HG02623 (cell line): ENCODE measurements at regions not wholly inside any gene's neighbourhood (a gene's known extent, or its start where the extent isn't known, plus 50 kb on each side); places are given as distances from the start of the nearest gene placed in this dataset.

ENCODE experiments used
- ATAC-seq: cut with Tn5 transposase; IDR thresholded peaks from one replicate; pipeline ENCODE4 v1.9.1; 2021; ENCODE audit warnings: moderate library complexity; ENCODE audit not compliant: unreplicated experiment

DNA sequence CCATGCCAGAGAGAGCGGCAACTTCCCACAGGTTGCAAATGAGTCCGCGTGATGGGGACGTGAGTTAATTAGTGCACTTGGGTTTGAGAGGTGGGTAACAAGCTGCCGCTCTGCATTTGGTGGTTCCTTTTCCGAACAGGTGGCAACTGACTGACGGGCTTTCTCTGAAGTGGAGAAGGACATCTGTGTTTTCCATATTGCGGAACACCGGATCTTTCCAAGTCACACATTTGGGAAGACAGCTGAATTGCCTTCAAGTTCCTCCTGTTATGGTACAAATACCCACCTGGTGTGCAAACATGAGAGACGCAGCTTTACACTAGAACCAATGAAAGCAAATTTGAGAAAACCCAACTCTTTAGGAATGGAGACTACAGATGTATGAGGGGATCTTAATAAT, 451.3 kb upstream of the ZFHX3 start:
- ATAC-seq: no peak

DNA sequence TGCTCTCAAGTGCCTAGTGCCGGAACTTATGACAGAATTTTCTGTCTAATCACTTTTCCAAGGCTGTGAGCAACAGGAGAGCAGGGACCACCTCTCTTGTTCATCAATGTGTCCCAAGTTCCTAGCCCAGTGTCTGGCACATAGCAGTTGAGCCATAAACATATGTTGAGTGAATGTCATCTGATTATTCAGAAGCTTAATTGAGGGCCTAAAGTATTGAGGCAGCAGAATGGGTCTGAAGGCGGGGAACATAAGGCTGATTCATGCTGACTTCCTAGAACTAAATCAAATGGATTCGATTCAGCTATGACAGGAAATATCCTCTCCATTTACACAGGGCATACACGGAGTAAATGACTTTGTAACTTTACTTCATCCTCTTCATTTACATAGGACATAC, 438.0 kb upstream of the ZFHX3 start:
- no peak for ATAC-seq

- ATAC-seq: no peak
Observed at GRCh38 chr16:73483934-73484711, 436.2 kb upstream of the ZFHX3 start.

DNA sequence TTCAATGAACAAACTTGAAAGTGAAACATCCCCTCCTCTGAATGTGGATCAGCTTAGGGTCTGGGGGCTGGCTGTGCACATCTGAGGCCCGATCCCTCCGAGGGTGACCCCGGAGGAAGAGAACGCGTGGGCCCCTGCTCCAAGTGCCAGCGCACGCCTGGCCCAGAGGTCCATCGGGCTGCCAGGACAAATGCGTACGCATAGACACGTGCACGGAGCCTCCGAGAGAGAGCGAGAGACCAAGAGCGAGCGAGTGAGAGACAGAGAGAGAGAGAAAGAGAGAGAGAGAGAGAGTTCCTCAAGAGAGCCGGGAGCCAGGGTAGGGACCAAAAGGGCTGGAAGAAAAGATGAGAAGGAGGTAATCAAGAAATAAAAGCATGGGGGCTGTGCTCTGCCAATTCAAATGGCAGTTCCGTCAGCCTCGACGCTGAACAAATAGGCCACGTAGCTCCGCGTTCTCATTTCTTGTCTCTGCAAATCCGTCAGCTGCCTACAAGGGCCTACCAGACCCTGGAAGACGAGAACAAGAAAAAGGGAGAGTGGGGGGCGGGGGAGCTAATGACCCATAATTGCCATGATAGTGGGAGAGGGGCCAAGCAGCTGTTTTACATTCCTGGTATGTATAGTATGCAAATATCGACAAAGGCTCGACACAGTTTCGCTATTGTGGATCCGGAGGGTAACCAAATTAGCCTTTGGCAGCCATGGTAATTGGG, 435.3 kb upstream of the ZFHX3 start:
- no peak for ATAC-seq

- ATAC-seq: no peak
Observed at GRCh38 chr16:73482310-73482709, 434.4 kb upstream of the ZFHX3 start.

DNA sequence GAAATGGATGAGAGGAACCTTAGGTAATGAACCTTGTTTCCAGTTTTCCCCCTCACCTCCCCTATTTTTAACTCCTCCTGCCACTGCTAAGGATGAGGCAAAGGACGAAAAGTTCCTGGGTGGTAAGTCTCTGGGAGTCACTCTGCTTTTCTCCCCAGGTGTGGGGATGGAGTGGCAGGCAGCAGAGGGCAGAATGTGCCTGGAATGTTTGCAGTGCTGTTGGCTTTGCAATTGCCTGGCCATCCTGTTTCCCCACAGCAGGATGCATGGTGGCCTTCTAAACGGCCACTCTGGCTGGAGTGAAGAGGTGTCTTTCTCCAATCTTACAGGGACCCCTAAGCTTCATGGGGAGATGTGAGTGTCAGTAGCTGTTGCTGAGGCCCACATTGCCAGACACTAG, 432.5 kb upstream of the ZFHX3 start:
- no peak for ATAC-seq

DNA sequence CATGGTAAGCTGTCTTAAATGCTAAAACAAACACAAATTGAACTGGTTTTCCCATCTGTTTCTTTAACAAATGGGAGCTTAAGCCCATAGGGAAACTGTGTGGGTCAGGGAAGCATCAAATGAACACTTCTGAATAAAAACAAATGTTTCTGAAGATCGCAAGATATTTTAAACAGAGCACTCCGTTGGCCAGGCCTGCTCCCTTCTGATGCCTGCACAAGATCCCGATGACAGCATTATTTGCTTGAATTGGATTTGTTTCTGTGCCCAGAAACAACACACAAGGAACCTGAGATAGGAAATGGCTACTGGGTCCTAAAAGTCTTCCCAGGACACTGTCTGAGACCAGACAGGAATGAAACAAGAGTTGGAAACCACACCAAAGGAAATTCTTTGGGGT, 425.8 kb upstream of the ZFHX3 start:
- no peak for ATAC-seq

DNA sequence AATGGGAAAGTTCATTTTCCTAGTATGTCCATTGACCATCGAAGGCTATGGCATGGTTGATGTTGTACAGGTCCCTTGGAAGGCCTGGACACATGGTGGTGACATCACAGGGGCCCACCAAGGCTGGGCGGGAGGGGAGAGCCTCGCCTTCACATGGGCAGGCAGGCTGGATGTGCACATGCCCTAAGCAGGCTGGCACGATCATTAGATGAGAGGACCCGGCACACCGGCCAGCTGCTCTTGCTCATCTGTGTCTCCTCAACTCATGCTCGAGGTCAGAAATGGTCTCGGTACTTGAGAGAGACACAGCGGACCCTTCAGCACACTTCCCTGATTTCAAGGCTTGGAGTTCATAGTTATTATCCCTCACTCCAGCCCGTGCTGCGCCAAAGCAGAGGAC, 416.9 kb upstream of the ZFHX3 start:
- no peak for ATAC-seq

- ATAC-seq: no peak
Observed at GRCh38 chr16:73459586-73459985, 411.7 kb upstream of the ZFHX3 start.

GRCh38 chr16:73457851-73458250, 409.9 kb upstream of the ZFHX3 start:
- no peak for ATAC-seq

DNA sequence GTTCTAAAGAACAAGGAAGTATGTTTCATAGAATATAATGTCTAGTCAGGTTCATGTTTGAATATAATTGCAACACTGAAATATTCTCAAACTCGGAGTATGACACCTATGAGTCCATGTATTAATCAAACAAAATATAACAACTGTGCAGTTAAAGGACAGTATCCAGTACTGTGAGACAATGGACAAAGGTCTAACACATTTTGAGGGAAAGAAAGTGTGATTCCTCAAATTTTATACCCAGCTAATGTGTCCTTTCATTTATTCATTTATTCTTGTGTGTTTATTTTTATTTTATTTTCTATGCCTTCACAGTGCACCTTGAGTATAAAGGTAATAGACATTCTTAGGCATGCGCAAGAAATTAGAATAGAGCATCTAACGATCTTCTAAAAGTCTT, 401.0 kb upstream of the ZFHX3 start:
- ATAC-seq: no peak

GRCh38 chr16:73447846-73448245, 399.9 kb upstream of the ZFHX3 start:
- no peak for ATAC-seq

GRCh38 chr16:73434621-73435020, 386.7 kb upstream of the ZFHX3 start:
- ATAC-seq: no peak

DNA sequence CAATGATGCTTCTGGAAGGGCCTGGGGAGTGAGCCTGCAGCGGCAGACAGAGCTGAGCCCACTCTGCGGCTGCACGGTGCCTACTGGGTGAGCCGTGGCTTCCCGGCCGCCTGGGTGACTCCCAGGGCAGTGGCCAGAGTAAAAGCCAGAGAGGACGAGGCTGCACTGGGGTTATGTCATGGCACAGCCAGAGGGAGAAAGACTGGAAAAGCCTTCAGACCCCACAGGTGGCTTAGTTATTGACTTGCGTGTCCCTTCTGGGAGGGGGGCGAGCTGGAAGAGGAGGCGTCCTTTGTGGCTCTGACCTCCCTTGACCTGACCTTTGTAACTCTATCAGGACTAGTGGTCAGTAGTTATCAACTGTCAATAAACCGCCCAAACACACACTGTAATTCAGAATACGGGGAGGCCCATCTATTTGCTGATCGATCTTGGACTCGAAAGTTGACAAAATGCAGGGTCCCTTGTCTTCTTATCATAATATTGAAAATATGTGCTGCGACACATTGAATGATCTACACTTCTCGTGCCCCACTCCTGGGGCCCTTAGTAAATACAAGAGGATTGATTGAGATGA, 385.9 kb upstream of the ZFHX3 start:
- no peak for ATAC-seq

DNA sequence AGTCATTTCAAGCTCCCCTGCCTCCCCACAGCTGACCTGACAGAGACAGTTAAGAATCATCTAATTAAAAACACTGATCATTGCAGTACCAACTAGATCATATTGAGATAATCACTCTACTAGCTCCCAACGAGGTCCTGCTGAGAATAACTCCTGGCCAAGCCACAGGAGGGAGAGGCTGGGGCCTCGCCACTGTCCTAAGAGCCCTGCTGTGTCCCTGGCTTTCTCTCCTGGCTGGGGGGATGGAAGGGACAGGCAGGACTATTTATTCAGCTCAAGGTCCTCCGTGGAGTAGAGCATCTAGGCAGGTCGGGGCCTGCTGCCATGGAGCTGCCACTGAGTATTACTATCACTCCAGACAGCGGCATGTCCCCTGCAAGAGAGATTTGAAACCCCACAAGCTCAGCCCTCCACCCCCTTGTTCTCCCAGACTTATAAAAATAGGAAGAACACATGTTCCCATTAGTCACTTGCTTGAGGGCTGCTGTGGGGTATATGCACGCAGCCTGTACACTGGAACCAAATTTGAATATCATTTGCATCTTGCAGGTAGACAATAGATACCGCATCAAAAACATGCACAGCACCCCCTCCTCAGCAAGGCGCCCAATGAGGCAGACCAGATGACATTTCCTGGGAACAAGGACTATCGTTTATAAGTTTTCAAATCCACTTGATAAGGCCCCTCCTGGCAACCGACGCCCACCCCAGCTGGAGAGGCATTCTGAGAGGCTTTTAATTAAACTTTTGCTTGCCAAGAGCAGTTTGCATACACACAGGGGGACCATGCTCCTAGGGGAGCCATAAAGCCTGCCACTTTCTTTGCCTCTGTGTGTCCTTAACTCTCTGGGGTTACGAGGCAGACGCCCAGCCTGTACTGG, 385.2 kb upstream of the ZFHX3 start:
- ATAC-seq: no peak

- no peak for ATAC-seq
Observed at GRCh38 chr16:73430138-73430537, 382.2 kb upstream of the ZFHX3 start.

- ATAC-seq: no peak
Observed at GRCh38 chr16:73428121-73428520, 380.2 kb upstream of the ZFHX3 start.

DNA sequence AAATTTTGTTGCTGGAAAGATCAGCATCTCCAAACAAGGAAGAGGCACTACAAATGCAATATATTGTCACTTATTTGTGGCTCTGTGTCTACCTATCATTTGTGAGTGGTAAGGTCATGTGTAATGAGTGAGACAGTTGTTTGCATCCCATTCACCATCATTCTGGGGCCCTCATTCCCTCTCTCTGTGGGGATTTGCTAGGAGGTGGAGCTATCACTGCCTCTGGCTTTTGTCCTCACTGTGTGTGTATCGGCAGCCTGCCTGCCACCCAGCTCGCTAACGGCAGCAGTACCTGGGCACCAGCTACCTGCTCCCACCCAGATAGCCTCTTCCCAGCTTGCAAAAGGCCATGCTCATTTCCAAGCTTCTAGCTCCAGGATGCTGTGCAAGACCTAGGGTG, 379.2 kb upstream of the ZFHX3 start:
- no peak for ATAC-seq

DNA sequence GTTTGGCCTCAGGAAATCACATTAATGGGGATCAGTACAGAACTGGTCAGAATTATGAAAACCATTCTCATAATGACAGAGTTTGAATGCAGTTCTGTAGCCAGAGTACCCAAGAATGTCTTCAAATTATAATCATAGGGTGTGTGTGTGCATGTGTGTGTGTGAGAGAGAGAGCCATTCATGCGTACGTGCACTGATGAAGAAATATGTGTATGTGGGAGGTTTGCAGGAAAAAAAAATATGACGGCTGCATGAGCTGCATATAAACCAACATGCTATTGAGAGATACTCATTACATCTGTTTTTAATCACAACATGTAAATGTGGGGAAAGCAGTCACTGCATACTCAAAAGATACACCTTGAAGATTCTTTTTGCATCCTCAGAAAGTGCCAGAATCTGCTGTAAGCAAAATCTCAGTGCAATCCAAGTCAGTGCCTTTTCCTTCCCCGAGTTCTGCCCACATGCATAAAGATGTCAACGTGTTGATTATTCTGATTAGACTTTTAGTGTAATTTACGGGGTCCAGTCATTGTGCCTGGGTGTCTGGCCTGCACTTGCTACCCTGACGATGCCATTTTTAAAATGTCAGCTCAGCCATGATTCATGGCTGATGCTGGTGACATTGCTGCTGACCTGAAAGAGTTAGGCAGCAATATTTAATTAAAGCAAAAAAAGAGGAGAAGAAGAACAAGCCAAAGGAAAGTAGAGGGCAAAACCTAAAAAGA, 378.7 kb upstream of the ZFHX3 start:
- ATAC-seq: no peak

DNA sequence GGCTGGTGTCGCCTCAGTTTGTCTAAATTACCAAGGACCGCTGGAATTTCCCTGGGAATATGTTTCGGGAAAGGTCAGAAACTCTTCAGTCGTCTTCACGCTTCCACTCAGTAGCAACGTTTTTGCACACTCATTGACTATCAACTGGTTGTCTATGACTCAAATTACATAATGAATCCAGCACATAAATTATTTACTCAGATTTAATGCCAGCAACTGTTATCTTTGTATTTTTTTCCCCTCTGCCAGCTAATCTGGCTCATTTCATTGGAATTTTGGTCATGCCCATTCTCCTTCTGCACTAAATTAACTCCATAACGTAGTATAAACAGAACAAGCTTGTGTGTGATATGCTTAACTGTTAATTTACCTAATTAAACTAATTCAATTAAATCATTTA, 372.7 kb upstream of the ZFHX3 start:
- no peak for ATAC-seq

DNA sequence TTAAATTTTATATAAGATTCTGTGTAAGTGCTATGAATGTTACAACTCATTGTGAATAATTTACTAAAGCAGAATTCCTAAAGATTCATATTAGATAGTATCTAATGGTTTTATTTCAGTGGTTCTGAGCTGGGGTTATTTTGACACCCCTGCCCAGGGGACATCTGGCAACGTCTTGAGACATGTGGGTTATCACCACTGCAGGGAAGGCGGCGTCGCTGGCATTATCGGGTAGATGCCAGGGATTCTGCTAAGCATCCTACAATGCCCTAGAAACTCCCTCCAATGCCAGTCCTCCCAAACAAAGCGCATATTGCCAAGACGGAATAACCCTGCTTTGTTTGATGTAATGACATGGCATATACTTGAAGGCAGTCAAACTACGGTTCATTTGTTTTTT, 372.3 kb upstream of the ZFHX3 start:
- ATAC-seq: no peak
